Mesodermal cell (in vitro differentiated cells): ENCODE measurements at regions not wholly inside any gene's neighbourhood (a gene's known extent, or its start where the extent isn't known, plus 50 kb on each side); places are given as distances from the start of the nearest gene placed in this dataset.

Experiments used
- H3K27ac ChIP-seq: 2 replicates; pipeline ENCODE4 v1.7.0; 2013; ENCODE audit warnings: mild to moderate bottlenecking, low read depth, low read length, moderate library complexity; ENCODE audit not compliant: severe bottlenecking
- H3K36me3 ChIP-seq: 2 replicates; pipeline ENCODE4 v1.7.1; 2013; ENCODE audit warnings: mild to moderate bottlenecking, low read length, moderate library complexity; ENCODE audit not compliant: control insufficient read depth, insufficient read depth
- H3K4me1 ChIP-seq: one replicate; pipeline ENCODE4 v1.7.1; 2013; ENCODE audit warnings: mild to moderate bottlenecking, low read length; ENCODE audit not compliant: insufficient read depth, control insufficient read depth, poor library complexity, severe bottlenecking
- H3K4me3 ChIP-seq: 2 replicates; pipeline ENCODE4 v1.7.0; 2013; ENCODE audit warnings: low read length, control low read depth, mild to moderate bottlenecking; ENCODE audit not compliant: insufficient read depth, poor library complexity, severe bottlenecking; ENCODE audit errors: extremely low read depth
- H3K9me3 ChIP-seq: 2 replicates; pipeline ENCODE4 v1.7.1; 2013; ENCODE audit warnings: mild to moderate bottlenecking, low read length, moderate library complexity; ENCODE audit not compliant: control insufficient read depth
- WGBS, 2 experiments: methylation state at CpG; one replicate each; pipeline ENCODE4 v1.1.5; 2013; ENCODE audit warnings: missing lambda C conversion rate in 2 of 2; ENCODE audit not compliant: insufficient coverage in 2 of 2; 5-methylcytosine and 5-hydroxymethylcytosine counted together

GRCh38 chr15:97604677-97605076 lies 355.8 kb upstream of the ARRDC4 start:
- WGBS, 2 experiments, result 67% methylated on average over 1 of the region's 2 CpGs; no CpG with 5 or more reads in 1 of the 2 experiments
- Histone ChIP-seq H3K36me3 (no peaks in the 10 kb centered on the region), H3K9me3 (no peaks in the 10 kb centered on the region), H3K27ac (no peak overlapping the region), H3K4me1 (no peaks in the 10 kb centered on the region), H3K4me3 (no peak overlapping the region)

- H3K36me3 ChIP-seq, result no peaks in the 10 kb centered on the region
- H3K9me3 ChIP-seq, result no peaks in the 10 kb centered on the region
- H3K4me3 ChIP-seq, result no peak overlapping the region
- H3K27ac ChIP-seq, result no peak overlapping the region
- no peaks in the 10 kb centered on the region for H3K4me1 ChIP-seq
- WGBS, 2 experiments, result 100% methylated on average over 1 of the region's 1 CpG; no CpG with 5 or more reads in 1 of the 2 experiments
Observed at GRCh38 chr15:97615114-97615513, 345.4 kb upstream of the ARRDC4 start.

DNA sequence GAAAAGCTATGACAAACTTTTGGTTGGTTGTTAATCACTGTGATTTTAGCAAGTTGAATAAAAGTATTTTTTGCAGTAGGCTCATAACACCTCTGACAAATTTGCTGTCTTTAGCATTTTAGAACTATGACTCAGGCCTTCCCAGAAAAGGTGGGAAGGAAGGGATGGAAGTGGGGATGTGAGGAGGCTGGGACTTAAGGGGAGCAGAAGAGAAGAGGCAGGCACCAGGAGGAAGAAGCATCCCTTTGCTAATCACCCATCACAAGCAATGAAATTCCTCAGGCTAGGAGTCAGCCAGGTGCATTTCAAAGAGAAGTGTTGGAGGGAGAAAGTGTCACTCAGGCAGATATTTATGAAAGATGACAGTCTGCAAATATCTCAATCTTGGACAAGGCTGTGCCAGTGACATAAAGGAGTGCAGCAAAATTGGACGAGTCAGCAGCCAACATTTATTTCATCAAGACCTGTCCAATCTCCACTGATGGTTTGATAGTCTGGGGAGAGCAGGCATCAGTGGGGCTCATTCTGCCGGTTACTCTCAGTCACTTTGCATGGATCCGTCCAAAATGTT lies 337.3 kb upstream of the ARRDC4 start:
- no peak overlapping the region for H3K27ac ChIP-seq
- no peaks in the 10 kb centered on the region for H3K4me1 ChIP-seq
- 79 to 100% methylated on average over 2 of the region's 3 CpGs for WGBS, 2 experiments
- no peaks in the 10 kb centered on the region for H3K9me3 ChIP-seq
- H3K36me3 ChIP-seq, result no peaks in the 10 kb centered on the region
- no peak overlapping the region for H3K4me3 ChIP-seq

DNA sequence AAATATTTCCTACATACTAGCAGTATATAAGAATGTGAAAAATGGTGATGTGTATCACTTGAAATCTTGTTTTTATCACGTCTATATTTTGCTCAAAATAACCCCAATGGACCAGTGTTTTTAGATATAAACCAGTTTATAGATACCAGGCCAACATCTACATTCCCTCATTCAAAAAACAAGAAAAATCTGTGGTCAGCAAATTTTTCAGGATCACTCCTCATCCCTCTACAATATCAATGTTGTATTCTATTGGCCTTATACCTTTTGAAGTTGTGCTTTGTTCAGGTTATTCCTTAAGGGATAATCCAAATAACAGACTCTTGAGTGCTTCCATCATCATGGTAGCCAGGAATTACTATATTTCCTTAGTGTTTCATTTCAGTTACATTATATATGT lies 332.9 kb upstream of the ARRDC4 start:
- no peak overlapping the region for H3K4me3 ChIP-seq
- no peaks in the 10 kb centered on the region for H3K36me3 ChIP-seq
- H3K4me1 ChIP-seq, result no peaks in the 10 kb centered on the region
- no CpG with 5 or more reads among the region's 1 CpG for WGBS, 2 experiments
- H3K9me3 ChIP-seq, result no peaks in the 10 kb centered on the region
- no peak overlapping the region for H3K27ac ChIP-seq

- H3K4me1 ChIP-seq, result no peaks in the 10 kb centered on the region
- H3K36me3 ChIP-seq, result no peaks in the 10 kb centered on the region
- H3K27ac ChIP-seq, result no peak overlapping the region
- WGBS, 2 experiments, result no CpG with 5 or more reads among the region's 2 CpGs
- H3K9me3 ChIP-seq, result no peaks in the 10 kb centered on the region
- H3K4me3 ChIP-seq, result no peak overlapping the region
Observed at GRCh38 chr15:97645758-97646157, 314.7 kb upstream of the ARRDC4 start.

GRCh38 chr15:97648728-97649127 lies 311.8 kb upstream of the ARRDC4 start:
- no peak overlapping the region for H3K27ac ChIP-seq
- no peaks in the 10 kb centered on the region for H3K9me3 ChIP-seq
- WGBS, 2 experiments, result 83% methylated on average over 1 of the region's 1 CpG; no CpG with 5 or more reads in 1 of the 2 experiments
- H3K36me3 ChIP-seq, result no peaks in the 10 kb centered on the region
- no peak overlapping the region for H3K4me3 ChIP-seq
- no peaks in the 10 kb centered on the region for H3K4me1 ChIP-seq

- Histone ChIP-seq H3K4me3 (no peak overlapping the region), H3K36me3 (no peaks in the 10 kb centered on the region), H3K9me3 (no peaks in the 10 kb centered on the region), H3K27ac (no peak overlapping the region), H3K4me1 (no peaks in the 10 kb centered on the region)
- no CpG with 5 or more reads among the region's 3 CpGs for whole genome bisulfite sequencing, 2 experiments
Observed at GRCh38 chr15:97652041-97652440, 308.5 kb upstream of the ARRDC4 start.

DNA sequence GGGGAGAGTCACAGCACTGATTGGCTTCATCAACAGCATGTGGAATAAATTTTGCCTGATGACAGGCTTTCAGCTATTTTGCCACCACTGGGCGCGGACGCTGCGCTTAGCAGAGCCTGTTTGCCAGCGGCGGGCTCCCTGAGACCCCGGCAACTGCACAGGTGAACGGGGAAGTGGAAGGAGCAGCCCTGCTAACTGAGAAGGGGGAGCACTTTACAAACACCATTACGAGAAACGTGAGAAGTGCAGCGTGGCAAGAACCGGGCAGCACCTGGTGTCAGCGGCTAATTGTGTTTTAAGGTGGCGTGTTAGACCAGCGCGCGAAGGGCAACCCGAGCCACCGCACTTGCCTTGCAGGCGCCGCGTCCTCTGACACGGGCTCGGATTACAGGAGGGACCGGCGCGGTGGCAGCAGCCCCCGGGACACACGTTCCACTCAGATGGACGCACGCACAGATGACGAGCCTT lies 307.8 kb upstream of the ARRDC4 start:
- Histone ChIP-seq H3K27ac (no peak overlapping the region), H3K36me3 (no peaks in the 10 kb centered on the region), H3K4me3 (peak overlapping the region; percentile 16), H3K4me1 (no peaks in the 10 kb centered on the region), H3K9me3 (no peaks in the 10 kb centered on the region)
- 6 to 11% methylated on average over 28 to 32 of the region's 32 CpGs for WGBS, 2 experiments

GRCh38 chr15:97653896-97654295 lies 306.6 kb upstream of the ARRDC4 start:
- no CpG with 5 or more reads among the region's 1 CpG for WGBS, 2 experiments
- Histone ChIP-seq H3K27ac (no peak overlapping the region), H3K4me1 (no peaks in the 10 kb centered on the region), H3K4me3 (no peak overlapping the region), H3K36me3 (no peaks in the 10 kb centered on the region), H3K9me3 (no peaks in the 10 kb centered on the region)

DNA sequence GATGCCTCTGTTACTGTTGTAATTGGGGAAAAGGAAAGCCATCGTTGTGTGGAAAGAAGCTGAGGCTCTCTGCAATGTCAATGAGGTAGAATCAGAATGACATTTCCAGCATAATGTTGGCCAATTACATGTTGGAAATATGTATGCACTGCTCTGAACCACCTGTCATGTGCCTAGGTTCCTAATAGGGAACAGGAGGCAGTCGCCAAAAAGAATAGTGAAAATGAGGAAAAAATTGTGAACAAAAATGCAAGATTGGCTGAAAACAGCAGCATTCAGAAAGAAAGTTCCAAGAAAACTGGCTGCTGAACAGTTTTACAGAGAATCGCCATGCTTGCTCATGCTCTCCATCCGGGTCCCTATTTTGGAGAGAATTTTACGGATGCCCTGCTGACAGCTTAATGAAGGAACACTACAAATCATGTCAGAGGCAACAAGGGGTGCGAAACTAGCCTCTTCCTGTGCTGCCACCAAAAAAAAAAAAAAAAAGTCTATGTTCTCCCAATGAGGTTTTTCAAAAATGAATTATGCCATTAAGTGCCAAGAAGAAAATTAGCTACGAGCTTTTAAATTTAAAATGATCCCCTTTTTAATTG lies 305.9 kb upstream of the ARRDC4 start:
- no peaks in the 10 kb centered on the region for H3K36me3 ChIP-seq
- 46 to 52% methylated on average over 6 to 7 of the region's 7 CpGs for WGBS, 2 experiments
- H3K27ac ChIP-seq, result no peak overlapping the region
- no peaks in the 10 kb centered on the region for H3K9me3 ChIP-seq
- no peak overlapping the region for H3K4me3 ChIP-seq
- no peaks in the 10 kb centered on the region for H3K4me1 ChIP-seq

DNA sequence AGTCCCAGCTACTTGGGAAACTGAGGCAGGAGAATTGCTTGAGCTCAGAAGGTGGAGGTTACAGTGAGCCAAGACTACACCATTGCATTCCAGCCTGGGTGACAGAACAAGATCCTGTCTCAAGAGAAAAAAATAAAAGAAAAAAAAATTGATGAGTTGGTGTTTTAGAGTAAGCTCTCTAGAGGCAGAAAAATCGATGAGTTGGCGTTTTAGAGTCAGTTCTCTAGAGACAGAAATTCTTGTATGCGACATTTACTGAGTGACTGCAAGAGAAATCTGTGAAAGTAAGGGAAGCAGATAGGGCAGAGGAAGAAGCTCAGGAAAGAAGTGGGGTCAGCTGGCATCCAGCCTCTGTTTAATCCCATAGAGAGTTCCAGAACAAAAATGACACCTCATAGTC lies 298.7 kb upstream of the ARRDC4 start:
- WGBS, 2 experiments, result 85 to 97% methylated on average over 3 of the region's 3 CpGs
- no peaks in the 10 kb centered on the region for H3K4me1 ChIP-seq
- no peaks in the 10 kb centered on the region for H3K9me3 ChIP-seq
- H3K27ac ChIP-seq, result no peak overlapping the region
- no peak overlapping the region for H3K4me3 ChIP-seq
- H3K36me3 ChIP-seq, result no peaks in the 10 kb centered on the region
